Kidney epithelial cell (primary cell): ENCODE measurements at regions not wholly inside any gene's neighbourhood (a gene's known extent, or its start where the extent isn't known, plus 50 kb on each side); places are given as distances from the start of the nearest gene placed in this dataset.

Experiments
- DNase-seq: peaks from one replicate; pipeline ENCODE4 v3.0.0-alpha.2; 2010; ENCODE audit warnings: low read depth
- H3K27me3 ChIP-seq: 2 replicates; pipeline ENCODE4 v1.6.0; 2011; ENCODE audit warnings: low read length; ENCODE audit not compliant: control insufficient read depth, insufficient read depth
- H3K36me3 ChIP-seq: 2 replicates; pipeline ENCODE4 v1.5.1; 2011; ENCODE audit warnings: low read length; ENCODE audit not compliant: control insufficient read depth, insufficient read depth
- H3K4me3 ChIP-seq: 2 replicates; pipeline ENCODE4 v1.5.1; 2011; ENCODE audit warnings: low read depth, mild to moderate bottlenecking, control low read depth, low read length
- TF ChIP-seq, protein P1 (sequence below): IDR thresholded peaks from 2 replicates; pipeline ENCODE4 v1.5.1; 2011; ENCODE audit warnings: mild to moderate bottlenecking, moderate library complexity, low read length, control low read depth, inconsistent platforms; ENCODE audit not compliant: insufficient read depth, poor library complexity, severe bottlenecking

DNA sequence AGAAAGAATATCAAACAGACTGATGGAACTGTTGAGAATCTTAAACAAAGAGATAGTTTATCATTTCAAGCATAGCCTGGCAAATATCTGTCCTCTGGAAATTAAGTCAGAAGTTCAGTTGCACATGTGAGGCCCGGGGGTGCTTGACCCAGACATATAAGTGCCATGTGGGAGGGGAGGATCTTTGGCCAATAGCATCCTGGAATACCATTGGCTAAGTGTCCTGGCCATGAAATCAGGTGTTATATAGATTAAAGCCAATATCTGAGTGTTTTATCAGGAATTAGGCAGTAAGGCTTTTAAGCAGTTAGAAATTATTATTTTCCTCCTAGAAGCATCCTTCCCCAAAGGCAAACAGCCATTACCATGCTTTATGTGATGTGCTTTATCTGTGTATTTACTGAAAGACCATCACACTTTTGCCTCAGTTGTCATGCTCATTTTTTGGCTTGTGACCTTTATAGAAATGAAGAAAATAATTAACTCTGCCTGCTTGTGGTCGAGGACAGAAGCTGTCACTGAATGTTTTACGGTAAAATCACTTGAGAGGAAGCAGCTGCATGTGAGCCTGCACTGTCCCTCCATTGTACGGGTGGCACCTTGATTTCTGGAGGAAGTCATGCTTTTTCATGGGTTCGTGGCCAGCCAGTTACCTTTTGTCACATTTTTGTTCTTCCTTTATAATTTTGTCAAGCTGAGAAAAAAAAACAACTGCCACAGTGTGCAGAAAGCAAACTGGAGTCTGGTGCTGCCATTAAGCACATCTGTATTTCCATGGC lies 259.9 kb upstream of the FMN2 start:
- TF ChIP-seq, protein P1, sequence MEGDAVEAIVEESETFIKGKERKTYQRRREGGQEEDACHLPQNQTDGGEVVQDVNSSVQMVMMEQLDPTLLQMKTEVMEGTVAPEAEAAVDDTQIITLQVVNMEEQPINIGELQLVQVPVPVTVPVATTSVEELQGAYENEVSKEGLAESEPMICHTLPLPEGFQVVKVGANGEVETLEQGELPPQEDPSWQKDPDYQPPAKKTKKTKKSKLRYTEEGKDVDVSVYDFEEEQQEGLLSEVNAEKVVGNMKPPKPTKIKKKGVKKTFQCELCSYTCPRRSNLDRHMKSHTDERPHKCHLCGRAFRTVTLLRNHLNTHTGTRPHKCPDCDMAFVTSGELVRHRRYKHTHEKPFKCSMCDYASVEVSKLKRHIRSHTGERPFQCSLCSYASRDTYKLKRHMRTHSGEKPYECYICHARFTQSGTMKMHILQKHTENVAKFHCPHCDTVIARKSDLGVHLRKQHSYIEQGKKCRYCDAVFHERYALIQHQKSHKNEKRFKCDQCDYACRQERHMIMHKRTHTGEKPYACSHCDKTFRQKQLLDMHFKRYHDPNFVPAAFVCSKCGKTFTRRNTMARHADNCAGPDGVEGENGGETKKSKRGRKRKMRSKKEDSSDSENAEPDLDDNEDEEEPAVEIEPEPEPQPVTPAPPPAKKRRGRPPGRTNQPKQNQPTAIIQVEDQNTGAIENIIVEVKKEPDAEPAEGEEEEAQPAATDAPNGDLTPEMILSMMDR, result no peak
- Histone ChIP-seq H3K4me3 (no peak overlapping the region), H3K36me3 (no peaks in the 10 kb centered on the region), H3K27me3 (no peaks in the 10 kb centered on the region)
- DNase-seq, result no peak

DNA sequence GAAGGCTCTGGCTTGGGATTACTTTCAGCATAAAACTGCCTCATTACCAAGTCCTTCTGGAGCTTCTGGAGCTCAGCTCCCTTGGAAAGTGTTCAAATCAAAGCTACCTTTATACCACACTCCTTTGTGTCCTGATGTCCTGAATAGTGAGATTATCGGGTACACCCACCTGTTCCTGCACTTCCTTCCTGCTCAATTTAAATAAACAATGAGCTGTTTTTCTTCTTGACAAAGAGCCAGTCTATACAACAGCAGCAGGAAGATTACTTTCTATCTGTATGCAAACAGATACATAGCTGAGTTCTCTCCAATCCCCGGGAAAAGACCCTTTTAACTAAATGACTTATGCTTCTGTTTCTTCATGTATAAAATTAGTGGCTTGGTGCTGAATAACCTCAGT lies 258.0 kb upstream of the FMN2 start:
- Histone ChIP-seq H3K27me3 (no peaks in the 10 kb centered on the region), H3K4me3 (no peak overlapping the region), H3K36me3 (no peaks in the 10 kb centered on the region)
- TF ChIP-seq, protein P1, result no peak
- no peak for DNase-seq

DNA sequence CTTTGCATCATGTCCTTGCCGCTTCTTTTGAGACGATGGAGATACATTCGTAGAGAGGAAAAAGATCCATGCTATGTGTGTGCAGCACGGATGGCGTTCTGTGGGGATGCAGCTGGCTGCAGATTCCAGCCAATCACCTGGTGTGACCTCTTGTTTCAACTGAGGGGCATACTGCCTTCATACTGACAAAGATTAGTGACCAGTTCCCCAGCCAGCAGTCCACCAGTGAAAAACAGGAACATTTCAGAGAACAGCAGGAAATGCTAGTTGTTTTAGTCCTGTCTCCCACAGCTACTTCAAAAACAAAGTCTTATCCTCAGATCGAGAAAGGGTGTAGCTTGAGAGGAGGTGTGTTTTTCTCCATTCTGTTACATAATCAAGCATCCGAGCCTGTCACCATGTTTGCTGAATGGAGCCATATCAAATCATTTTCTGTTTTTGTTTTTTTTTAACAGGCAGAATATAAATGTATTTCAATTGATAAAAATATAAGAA lies 255.7 kb upstream of the FMN2 start:
- no peak overlapping the region for H3K4me3 ChIP-seq
- TF ChIP-seq, protein P1, result no peak
- H3K27me3 ChIP-seq, result no peaks in the 10 kb centered on the region
- no peaks in the 10 kb centered on the region for H3K36me3 ChIP-seq
- no peak for DNase-seq

DNA sequence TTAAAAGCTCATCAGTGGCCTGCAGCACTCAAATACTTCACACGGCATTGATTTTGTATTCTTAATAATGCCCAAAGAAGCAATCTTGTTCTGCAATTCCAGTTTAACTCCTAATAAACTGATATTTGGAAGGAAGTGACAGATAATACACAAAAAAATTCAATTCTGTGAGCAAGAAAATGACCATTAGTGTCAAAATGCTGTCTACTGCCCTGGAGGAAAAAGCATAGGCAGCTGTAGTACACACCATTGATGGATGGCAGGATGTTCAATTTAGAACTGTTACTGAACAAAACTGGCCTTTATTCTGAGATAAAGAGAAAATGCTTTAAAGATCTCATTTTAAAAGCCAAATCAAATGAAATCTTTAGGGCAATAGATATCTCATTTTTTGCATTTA lies 251.3 kb upstream of the FMN2 start:
- Histone ChIP-seq H3K27me3 (no peaks in the 10 kb centered on the region), H3K36me3 (no peaks in the 10 kb centered on the region), H3K4me3 (no peak overlapping the region)
- TF ChIP-seq, protein P1, result no peak
- DNase-seq, result no peak

DNA sequence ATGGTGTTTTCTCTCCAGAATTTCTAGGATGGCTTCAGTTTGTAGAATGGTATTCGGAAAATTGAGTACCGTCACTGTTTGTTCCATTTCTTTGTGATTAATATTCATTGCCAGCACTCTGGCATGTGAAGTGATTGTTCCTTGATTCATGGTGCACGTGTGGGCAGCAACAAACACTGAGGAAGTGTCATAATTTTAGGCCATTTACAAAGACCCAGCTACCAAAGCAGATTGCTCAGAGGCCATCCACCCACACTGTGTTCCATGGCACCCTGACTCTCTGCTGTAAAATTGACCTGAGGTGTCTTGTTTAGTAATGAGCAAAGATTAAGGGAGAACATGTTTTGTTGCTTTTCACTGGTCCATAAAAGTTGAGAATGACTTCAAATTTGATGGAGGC lies 250.9 kb upstream of the FMN2 start:
- TF ChIP-seq, protein P1, result no peak
- DNase-seq, result no peak
- H3K4me3 ChIP-seq, result no peak overlapping the region

DNA sequence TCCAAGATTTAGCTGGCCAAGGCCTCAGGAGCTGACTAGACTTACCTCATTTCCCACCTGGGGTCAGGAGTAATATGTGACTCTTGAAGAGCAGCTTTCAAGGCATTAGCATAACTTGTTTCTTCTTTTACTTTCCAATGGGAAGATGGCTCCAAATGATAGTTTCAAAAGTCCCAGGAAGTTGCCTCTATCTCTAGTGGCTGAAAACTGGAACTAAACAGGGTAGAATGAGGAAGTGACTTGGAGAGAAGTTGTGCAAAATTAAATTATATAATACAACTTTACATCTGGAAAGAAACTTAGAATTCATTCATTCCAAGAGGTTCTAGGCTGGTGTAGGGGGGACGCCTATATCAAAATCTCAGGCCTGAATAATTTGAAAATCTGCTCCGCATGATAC lies 250.1 kb upstream of the FMN2 start:
- DNase-seq, result no peak
- TF ChIP-seq, protein P1, result no peak
- Histone ChIP-seq H3K36me3 (no peaks in the 10 kb centered on the region), H3K27me3 (no peaks in the 10 kb centered on the region), H3K4me3 (no peak overlapping the region)

More for the DNA sequence above, 250.9 kb upstream of the FMN2 start:
- Histone ChIP-seq H3K36me3 (no peaks in the 10 kb centered on the region), H3K27me3 (no peaks in the 10 kb centered on the region)
